ENCODE measurements at regions not wholly inside any gene's neighbourhood (a gene's known extent, or its start where the extent isn't known, plus 50 kb on each side); places are given as distances from the start of the nearest gene placed in this dataset.

DNA sequence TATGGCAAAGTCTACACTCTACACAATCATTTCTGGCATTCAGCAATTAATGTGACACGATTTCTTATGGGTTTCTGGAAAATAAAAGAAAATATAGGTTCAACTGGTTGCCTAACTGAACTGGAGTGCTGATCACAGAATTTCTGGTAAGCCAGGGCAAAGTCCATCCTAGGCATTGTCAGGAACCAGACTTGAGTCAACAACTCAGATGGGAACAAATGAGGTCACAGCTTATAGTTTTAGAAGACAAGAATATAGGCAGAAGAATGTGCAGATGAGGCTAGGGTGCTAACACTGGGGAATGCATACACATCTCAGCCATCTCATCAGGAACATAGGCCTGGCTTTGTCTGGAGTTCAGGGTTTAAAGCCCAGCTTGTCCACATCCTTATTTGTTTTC lies 317.2 kb upstream of the ID2 start:
- peaks cover 12% of the 10 kb centered on the region for H3K4me1 Mint-ChIP-seq
- peaks cover 1 to 5% (median 5%) of the 10 kb centered on the region in 3 donors for H3K27me3 Mint-ChIP-seq (ENCODE audit: low read depth in 3 of 3)
- DNase-seq = no peak
- H4K20me1 ChIP-seq (ENCODE audit: insufficient read depth, low read length) = no peaks in the 10 kb centered on the region
- no peaks in the 10 kb centered on the region for H3K79me2 ChIP-seq (ENCODE audit: insufficient read depth, low read length)
- H3K9me3 Mint-ChIP-seq = peaks cover 0 to 4% (median 2%) of the 10 kb centered on the region in 7 donors
- intact Hi-C loops (cut with micrococcal nuclease) = no loop called here
- H3K27ac Mint-ChIP-seq = no peak overlapping the region
- no peaks in the 10 kb centered on the region for H3K36me3 ChIP-seq (replicated peaks in 1 of 2; ENCODE audit: control insufficient read depth in 1 of 2, insufficient read depth in 2 of 2, low read length in 2 of 2)
- no peaks in the 10 kb centered on the region for H3K27me3 ChIP-seq (ENCODE audit: control insufficient read depth in 2 of 2, insufficient read depth in 2 of 2, low read length in 2 of 2)
- TF ChIP-seq, protein P1, sequence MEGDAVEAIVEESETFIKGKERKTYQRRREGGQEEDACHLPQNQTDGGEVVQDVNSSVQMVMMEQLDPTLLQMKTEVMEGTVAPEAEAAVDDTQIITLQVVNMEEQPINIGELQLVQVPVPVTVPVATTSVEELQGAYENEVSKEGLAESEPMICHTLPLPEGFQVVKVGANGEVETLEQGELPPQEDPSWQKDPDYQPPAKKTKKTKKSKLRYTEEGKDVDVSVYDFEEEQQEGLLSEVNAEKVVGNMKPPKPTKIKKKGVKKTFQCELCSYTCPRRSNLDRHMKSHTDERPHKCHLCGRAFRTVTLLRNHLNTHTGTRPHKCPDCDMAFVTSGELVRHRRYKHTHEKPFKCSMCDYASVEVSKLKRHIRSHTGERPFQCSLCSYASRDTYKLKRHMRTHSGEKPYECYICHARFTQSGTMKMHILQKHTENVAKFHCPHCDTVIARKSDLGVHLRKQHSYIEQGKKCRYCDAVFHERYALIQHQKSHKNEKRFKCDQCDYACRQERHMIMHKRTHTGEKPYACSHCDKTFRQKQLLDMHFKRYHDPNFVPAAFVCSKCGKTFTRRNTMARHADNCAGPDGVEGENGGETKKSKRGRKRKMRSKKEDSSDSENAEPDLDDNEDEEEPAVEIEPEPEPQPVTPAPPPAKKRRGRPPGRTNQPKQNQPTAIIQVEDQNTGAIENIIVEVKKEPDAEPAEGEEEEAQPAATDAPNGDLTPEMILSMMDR (IDR thresholded peaks at IDR 0.05) = no peak
- H2AFZ ChIP-seq (ENCODE audit: insufficient read depth, low read depth, low read length, poor library complexity, severe bottlenecking) = no peak overlapping the region
- H3K36me3 Mint-ChIP-seq = no peaks in the 10 kb centered on the region
- H3K4me3 ChIP-seq (replicated peaks in 1 of 3; ENCODE audit: low read depth in 2 of 3, low read length in 3 of 3) = no peak overlapping the region
- H3K27ac ChIP-seq (ENCODE audit: low read depth in 1 of 2, low read length in 2 of 2) = no peak overlapping the region
- no peaks in the 10 kb centered on the region for H3K4me1 ChIP-seq (ENCODE audit: control insufficient read depth in 1 of 2, insufficient read depth in 2 of 2, low read length in 2 of 2)
- H3K9ac ChIP-seq (ENCODE audit: insufficient read depth, low read length, poor library complexity, severe bottlenecking) = no peak overlapping the region
- H3K4me2 ChIP-seq (replicated peaks; ENCODE audit: extremely low read depth, low read length, poor library complexity, severe bottlenecking) = no peak overlapping the region
- no peak overlapping the region for H3K4me3 Mint-ChIP-seq
- no peaks in the 10 kb centered on the region for H3K9me3 ChIP-seq (replicated peaks in 1 of 2; ENCODE audit: control insufficient read depth in 1 of 2, insufficient read depth in 1 of 2, low read length in 2 of 2)
- no CpG with 5 or more reads among the region's 1 CpG for WGBS (ENCODE audit: insufficient coverage)

DNA sequence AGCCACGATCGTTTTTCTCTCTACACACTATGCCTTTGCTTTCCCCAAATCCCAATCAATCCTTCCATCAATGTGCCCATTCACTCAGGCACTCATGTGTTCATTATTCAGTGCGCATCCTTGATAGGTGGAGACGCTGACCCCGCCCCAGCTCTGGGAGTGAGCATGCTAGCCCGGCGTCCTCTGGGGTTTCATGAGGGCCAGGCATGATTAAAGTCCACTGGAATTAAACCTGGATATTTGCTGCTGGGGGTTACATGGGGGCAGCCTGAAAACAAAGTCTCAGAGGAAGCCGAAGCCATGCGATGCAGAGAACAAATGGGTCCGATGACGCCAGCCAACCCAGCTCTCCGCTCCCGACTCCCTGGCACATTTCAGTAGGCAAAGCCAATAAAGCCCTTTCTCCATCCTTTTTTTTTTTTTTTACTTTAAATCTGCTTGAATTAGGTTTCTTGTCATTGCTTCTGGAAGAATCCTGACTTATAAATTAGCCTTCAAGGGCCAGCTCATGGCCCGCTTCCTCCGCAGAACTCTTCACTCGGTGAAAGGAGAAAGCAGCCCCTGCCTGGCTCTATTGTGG lies 316.4 kb upstream of the ID2 start:
- DNase-seq = no peak
- Mint-ChIP-seq H3K27ac (no peak overlapping the region), H3K27me3 (ENCODE audit: low read depth in 3 of 3) (peaks cover 1 to 6% (median 5%) of the 10 kb centered on the region in 3 donors), H3K4me3 (no peak overlapping the region), H3K36me3 (no peaks in the 10 kb centered on the region), H3K9me3 (peaks cover 0 to 4% (median 3%) of the 10 kb centered on the region in 7 donors), H3K4me1 (peaks cover 12% of the 10 kb centered on the region)
- no peak overlapping the region for H3K4me3 ChIP-seq (replicated peaks in 1 of 3; ENCODE audit: low read depth in 2 of 3, low read length in 3 of 3)
- TF ChIP-seq, protein P1 (IDR thresholded peaks at IDR 0.05) = no peak
- H3K79me2 ChIP-seq (ENCODE audit: insufficient read depth, low read length) = no peaks in the 10 kb centered on the region
- no peaks in the 10 kb centered on the region for H3K4me1 ChIP-seq (ENCODE audit: control insufficient read depth in 1 of 2, insufficient read depth in 2 of 2, low read length in 2 of 2)
- no peaks in the 10 kb centered on the region for H3K27me3 ChIP-seq (ENCODE audit: control insufficient read depth in 2 of 2, insufficient read depth in 2 of 2, low read length in 2 of 2)
- no peaks in the 10 kb centered on the region for H3K36me3 ChIP-seq (replicated peaks in 1 of 2; ENCODE audit: control insufficient read depth in 1 of 2, insufficient read depth in 2 of 2, low read length in 2 of 2)
- no peak overlapping the region for H3K9ac ChIP-seq (ENCODE audit: insufficient read depth, low read length, poor library complexity, severe bottlenecking)
- H4K20me1 ChIP-seq (ENCODE audit: insufficient read depth, low read length) = no peaks in the 10 kb centered on the region
- WGBS (ENCODE audit: insufficient coverage) = 98% methylated on average over 11 of the region's 16 CpGs
- H3K27ac ChIP-seq (ENCODE audit: low read depth in 1 of 2, low read length in 2 of 2) = no peak overlapping the region
- no peak overlapping the region for H2AFZ ChIP-seq (ENCODE audit: insufficient read depth, low read depth, low read length, poor library complexity, severe bottlenecking)
- intact Hi-C loops (cut with micrococcal nuclease) = no loop called here
- no peaks in the 10 kb centered on the region for H3K9me3 ChIP-seq (replicated peaks in 1 of 2; ENCODE audit: control insufficient read depth in 1 of 2, insufficient read depth in 1 of 2, low read length in 2 of 2)
- no peak overlapping the region for H3K4me2 ChIP-seq (replicated peaks; ENCODE audit: extremely low read depth, low read length, poor library complexity, severe bottlenecking)

Measured in CD14-positive monocyte (primary cell).